Kidney tubule cell (primary cell): ENCODE measurements at regions not wholly inside any gene's neighbourhood (a gene's known extent, or its start where the extent isn't known, plus 50 kb on each side); places are given as distances from the start of the nearest gene placed in this dataset.

Experiments used
- DNase-seq: peaks from one replicate; pipeline ENCODE4 v3.0.0-alpha.2; 2018; ENCODE audit warnings: low spot score

DNA sequence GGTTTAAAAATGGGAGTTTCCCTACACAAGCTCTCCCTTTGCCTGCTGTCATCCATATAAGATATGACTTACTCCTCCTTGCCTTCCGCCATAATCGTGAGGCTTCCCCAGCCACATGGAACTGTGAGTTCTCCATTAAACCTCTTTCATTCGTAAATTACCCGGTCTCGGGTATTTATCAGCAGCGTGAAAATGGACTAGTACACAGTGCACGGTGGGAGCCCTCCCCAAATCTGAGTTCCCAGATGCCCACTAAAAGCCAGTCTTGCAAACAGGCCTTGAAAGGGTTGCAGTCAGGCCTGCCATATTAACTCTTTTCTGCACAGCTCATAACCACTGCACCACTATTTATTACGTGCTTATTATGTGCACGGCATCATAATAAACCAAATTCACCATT is 400.9 kb downstream of the PRDM2 start:
- DNase-seq = no peak

DNA sequence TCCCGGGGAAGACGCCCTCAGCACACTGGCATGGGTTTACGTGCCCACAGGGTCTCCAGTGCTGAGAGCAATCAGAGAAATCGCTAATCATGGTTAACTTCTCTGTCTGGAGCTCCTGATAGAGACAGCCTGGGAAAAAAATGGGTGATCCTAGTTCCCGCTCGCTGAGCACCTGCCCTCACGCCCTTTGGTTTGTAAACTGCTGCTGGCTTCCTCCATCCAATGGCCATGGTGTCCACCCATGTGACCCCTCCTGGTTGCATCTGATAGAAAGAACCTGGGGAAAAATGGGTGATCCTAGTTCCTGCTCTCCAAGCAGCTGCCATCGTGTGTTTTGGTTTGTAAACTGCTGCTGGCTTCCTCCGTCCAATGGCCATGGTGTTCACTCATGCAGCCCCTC is 402.2 kb downstream of the PRDM2 start:
- DNase-seq = no peak

DNA sequence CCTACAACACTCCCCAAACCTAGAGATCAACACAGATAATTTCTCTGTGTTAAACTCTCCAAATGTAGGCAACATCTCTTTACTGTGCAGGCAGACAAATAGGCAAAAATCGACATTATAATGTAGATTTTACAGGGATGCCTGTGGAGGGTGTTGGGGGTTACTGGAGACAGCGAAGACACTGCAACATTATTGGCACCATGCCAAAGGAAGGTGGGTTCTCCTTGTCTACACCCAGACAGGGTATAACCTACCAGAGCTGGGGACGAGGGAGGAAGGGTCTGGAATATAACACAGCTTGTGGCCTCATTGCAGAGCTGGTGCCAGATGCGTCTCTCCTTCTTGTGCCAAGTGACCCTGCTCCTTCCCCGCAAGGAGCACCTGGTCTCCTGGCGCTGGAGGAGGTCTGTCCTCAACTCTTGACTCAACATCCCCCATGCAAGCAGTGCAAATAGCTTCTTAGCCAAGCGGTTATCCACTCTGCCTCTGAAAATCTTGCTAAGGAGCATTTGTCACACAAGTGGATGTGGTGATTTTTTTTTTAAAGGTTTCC is 404.0 kb downstream of the PRDM2 start:
- no peak for DNase-seq

DNA sequence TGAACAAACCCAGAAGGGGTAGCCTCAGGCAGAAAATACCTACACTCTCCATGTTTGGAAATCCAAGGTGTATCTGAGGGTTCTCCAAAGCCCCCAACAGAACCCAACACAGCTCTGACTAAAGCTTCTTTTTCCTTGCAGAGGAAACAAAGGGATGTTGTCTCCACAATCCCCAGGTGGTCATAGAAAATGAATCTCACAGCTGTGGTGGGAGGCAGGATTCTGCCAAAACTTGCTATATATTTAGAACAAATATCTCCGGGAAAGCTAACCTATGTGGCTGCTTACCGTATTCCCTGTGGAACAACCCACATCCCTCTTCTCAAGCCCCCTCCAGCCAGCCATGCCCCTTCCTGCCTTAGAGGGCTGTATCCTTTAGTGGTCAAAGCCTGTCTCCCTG is 406.1 kb downstream of the PRDM2 start:
- no peak for DNase-seq

DNA sequence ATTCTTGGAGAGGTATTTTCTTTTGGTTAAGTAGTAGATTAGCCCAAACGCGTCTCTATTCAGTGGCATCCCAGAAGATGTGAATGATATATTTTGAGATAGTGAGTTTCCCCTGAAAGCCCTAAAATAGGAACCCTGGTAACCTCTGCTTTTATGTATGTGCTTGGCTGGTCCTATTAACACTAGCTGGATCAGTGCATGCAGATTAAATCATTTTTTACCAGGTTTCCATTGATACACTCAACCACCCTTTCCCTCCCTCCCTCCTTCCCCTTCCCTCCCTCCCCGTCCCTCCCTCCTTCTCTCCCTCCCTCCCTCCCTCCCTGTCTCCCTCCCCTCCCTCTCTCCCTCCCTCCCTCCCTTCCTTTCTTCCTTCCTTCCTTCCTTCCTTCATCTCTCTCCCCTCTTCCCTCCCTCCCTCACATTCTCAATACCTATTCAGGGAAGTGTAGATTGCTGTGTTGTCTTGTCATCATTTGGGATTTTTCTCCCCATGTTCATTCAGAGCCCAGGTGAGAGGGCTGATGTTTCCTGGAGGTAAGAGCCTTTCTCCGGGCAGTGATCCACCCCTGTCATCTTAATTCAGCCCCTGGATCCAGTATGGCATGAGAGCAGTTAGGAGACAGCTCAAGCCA is 406.8 kb downstream of the PRDM2 start:
- DNase-seq = no peak

DNA sequence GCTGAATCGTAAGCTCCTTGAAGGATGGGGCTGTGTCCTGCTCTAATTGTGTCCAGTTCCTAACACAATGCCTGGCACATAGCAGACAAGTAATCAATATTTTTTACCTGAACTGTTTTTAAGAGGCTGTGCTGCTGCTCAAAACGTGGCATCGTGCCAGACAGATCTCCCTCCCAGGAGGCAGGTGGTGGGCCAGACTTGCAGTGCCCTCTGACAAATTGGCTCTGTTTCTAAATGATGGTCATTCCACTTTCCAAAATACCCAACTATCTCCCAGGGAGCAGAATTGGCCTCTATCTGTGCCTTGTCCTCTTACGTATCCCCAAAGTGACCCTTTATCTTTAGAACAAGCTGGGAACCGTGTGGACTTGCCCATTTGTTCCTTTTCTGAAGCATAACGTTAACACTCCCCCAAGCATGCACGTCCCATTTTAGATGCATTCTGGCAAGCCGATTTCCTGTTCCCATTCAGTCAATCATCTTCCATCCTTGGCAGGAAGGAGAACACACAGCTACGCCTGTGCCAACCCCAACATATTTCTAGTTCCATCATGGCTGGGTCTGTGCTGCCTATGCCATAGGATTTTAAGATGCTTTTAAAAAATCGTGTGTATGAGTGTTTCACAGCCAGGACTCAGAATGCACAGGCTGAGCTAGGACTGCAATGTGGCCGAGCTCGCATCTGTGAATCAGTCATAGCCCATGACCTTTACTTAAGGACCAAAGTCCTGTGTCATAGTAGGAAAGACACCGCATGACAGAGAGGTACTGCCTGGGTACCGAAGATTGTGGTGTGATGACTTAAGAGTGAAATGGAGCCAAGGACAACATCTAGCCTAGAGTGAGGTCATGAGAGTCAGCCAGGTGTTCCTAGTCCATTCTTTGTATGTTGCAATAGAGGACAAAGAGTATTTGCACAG is 408.6 kb downstream of the PRDM2 start:
- DNase-seq = peak; percentile 38

DNA sequence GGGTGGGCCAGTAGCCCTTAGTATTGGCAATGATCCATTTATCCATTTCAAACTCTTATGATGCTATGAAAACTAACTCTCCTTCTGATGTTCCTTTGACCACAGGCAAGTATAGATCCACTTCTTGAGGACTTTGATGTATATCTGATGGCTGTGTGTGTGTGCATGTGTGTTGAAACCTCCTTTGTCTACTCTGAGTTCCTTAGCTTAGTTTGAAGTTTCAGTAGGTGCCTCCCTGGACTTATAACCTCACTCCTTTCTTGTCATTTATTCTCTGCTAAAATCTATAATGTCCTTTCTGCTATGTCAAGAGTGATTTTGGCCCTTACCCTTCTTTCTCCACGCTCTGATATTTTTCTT is 409.3 kb downstream of the PRDM2 start:
- DNase-seq = no peak

DNA sequence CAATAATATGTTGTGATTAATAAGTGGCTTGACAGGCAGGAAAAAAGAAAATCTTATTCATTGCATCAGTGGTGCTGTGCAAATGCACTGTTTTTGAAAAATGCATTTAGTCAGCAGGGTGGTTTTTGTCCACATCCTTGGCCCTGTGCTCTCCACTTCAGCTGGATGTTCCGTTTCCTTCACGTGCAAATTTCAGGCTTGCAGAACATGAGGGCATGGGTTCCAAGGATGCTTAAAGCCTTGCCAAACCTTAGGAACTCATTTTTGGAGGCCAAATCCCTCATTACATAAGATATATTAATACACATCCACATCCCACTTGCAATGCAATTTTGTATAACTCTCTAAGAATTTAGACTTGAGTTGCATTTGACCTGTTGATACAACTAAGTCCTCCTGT is 410.1 kb downstream of the PRDM2 start:
- DNase-seq = no peak

DNA sequence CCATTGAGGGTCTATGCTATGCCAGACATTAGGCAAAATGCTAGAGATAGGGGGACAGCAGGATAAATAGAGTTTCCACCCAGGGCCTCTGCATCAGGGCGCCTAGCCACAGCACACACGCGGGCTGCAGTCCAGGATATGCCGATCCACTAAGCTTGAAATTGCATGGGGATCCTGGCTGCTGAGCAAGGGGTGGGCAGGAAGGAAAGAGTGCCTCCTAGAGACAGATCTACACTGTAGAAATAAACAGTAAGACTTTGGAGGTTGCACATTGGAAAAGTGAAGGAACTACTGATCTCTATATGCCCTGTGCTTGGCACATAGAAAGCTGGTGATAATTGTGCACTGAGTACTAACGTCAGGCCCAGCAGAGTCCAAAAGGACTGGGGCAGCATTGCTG is 411.1 kb downstream of the PRDM2 start:
- DNase-seq = no peak

DNA sequence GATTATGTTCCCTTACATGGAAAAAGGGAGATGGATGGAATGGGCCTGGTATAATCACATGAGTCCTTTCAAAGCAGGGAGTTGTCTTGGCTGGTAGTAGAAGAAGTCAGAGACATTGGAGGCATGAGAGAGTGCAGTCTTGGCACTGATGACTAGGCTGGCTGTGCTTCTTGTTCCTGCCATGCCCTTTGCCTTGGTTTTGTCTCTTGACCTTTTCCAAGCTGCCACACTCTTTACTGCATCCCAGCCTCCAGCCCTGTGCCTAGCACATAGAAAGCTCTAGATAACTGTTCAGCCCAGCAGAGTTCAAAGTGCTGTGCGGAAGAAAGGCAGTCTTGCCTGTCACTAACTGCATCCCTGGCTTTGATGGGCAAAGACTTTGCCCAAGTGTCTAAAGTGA is 412.6 kb downstream of the PRDM2 start:
- no peak for DNase-seq

DNA sequence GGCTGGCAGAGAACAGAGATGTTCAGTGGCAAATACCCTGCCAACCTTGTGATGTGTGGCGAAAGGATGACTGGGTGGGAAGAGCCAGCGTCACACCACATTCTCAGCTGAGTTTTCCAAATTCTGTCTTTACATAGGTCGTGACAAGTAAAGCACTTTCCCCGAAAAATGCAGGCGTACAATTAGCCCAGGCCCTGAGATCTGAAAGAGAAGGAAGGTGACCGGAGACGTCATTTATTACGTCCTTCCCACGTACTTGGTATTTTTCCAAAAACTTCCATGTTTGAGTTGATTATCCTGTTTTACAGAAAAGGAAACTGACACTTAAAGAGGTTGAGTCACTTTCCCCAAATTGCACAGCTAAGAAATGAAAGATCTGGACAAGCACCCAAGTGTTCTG is 413.3 kb downstream of the PRDM2 start:
- no peak for DNase-seq

DNA sequence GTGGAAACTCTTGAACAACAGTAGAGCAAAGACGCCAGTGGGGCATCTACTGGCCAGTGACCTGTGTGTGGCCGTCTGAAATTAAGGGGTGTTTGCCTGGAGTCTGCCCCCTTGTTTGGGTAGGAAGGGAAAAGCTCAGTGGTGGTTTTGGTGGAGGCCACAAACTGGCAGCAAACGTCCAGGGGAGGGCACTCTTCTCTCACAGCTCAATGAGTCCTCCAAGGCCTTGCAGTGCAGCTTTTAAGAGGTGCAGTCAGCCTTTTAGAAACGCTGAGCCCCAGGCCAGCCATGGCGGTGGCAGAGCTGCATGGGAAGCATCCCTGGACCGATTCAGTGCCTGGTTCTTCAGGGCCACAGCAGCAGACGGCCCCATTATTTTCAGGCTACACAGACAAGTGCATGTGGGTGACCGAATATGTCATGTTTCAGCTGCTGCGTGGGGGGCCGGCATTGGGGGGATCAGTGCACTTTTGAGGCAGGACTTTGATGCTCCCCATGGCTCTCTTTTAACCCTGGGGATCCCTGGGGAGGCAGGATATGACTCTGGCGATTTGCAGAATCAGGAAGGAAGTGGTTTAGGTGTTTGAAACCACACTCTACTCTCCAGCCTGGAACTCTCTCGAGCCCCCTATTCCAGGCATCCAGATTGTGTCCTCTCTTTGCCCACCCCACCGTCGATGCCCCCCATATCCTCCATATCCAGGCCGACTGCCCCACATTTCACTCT is 414.0 kb downstream of the PRDM2 start:
- DNase-seq = peak; percentile 66

DNA sequence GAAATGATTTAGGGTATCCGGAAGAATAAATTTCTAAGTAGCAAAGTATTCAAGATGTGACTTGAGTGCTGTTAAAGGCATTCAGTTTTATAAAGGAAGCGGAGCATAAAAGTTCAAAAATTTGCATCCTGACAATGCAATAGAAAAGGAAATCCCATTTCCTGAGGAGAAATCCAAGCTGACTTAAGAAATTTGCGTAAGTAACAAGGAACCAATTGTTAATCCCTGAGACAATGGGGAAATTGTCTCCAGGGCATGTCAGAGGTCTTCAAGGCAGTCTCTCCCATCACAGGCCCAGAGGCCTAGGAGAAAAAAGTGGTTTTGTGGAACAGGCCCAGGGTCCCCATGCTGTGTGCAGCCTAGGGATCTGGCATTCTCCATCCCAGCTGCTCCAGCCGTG is 416.0 kb downstream of the PRDM2 start:
- DNase-seq = no peak

DNA sequence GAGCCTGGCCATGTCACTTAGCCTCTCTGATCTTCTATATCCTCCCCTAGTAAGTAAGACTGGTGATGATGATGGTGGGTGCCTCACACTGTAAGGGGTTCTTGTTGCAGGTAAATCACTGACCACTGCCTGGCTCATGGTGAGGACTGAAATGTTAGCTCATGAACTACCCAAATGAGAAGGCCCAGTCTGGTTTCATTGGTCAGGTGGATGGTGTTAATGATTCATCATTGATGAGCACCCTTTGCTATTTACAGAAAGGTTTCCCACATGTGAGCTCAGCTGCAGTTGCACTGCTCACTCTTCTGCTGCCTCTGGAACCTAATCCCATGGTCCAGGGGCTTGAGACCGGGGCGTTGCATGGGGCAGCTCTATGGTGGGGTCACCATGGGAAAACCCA is 417.7 kb downstream of the PRDM2 start:
- DNase-seq = peak; percentile 74

DNA sequence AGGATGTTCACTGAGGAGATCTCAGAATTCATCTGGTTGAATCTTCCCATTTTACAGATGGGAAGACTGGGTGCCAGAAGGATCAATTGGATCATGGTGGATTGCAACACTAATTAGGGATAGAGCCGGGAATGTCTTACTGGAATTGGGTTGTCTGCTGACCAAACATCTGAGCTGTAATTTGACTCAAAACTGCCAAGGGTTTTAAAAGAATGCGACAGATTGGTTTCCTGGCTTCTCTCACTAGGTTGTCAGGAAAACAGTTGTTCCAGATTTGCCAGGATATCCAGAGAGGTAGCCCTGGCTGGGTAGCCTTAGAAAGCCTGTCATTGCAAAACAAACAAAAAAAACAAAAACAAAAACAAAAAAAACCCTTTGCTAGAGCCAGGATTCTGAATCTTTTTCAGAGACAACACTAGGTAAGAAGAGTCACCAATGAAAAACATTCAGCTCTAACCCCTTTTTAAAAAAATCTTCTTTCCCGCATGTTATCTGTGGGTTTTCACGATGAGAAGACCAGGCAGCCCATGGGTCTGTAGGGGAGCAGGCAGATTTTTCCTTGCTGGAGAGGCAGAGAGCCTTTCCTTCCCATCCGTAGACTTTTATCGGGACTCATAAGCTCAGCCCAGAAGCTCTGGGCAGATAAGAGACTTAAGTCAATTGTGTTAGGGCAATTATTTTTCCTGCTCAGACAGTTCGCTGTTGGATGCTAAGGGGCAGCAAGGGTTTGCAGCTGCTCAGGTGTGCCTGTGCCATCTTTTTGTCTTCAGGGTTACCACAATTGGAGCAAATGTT is 418.9 kb downstream of the PRDM2 start:
- DNase-seq = no peak

DNA sequence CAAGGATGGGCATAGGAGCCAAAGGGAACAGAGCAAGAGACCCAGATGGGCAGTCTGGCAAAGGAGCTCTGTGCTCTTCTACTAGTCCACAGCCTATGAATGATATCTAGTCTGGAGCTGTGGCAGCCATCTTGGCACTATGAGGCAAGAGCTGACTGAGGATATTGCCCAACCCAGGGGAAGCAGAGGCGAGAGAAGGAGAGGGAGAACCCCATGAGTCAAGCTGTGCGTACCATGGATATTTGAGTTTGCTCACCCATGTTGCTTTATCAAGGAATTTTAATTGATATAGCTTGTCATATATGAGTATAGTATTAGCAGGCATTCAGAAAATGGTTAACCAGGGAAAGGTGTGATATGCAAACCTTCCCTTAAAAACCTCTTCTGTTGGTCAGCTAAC is 420.9 kb downstream of the PRDM2 start:
- DNase-seq = no peak

DNA sequence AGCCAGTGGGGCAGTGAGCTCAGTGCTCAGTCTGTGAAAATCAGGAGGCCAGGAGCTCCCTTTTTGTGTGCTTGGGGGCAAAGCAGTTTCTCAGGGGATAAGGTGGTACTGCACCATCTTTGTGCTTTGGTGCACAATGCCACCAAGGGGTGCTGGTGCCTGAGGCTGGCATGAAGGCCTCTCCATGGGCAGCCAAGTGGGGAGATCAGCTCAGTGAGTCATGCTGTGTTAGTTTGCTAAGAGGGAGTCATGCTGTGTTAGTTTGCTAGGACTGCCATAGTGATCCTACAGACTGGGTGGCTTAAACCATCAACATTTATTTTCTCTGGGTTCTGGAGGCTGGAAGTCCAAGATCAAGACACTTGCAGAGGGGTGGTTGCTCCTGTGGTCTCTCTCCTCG is 428.1 kb downstream of the PRDM2 start:
- peak; percentile 79 for DNase-seq

DNA sequence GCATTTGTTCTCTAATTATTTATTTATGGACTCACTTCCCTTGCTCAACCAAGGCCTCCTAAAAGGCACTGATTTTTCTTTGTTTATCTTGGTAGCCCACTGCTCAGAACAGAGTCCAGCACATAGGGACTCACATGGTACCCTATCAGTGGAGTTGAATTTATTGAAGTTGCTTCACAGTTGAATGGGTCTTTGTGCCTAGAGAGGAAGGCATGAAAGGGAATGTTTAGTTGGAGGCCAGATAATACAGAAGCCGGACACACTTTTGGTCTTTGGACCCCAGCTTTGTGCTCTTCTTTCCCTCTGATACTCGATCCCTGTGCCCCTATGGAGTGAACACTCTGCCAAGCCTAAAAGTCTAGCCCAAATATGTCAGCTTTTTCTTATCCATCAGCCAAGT is 429.0 kb downstream of the PRDM2 start:
- no peak for DNase-seq

DNA sequence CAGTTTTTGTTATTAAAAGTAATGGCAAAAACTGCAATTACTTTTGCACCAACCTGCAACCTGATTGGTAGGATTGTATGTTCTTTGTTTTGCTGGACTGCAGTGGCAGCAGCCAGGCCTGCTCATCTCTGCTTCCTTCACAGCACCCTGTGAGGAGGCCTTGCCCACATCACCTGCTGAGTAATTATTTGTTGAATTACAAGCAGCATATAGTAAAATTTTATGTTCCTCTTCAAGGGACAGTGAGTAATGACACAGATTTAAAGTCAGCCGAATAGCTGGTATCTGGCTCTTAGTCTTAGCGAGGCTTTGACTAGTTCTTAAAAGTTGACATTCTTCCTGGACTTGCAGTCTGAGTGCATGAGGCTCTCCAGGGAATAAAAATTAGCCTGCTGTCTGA is 435.1 kb downstream of the PRDM2 start:
- peak; percentile 7 for DNase-seq

DNA sequence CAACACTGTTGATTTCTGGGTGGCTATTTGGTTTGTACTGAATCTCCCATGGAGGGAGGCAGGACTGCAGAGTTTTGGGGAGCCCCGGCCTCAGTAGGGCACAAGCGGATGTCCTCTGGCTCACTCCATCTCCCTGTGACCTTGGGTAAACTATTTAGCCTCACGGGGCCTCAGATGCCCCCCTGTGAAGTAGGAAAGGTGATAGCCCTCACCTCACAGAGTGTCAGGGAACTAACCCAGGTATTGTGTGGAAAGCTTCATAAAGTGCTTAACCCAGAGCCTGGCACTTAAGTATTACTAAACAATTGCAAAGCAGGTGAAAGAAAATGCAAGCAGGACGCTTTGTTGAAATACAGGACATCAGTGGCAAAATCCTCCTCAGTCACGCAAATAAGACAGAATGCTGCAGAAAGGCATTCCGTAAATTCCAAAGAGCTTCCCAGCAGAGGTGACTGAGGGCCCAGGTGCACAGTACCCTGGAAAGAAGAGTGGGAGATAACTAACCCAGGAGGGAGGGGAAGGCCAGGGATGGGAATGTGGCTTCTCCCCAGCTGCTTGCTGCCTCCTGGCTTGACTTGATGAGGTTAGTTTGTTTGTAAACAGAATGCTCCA is 436.3 kb downstream of the PRDM2 start:
- no peak for DNase-seq

DNA sequence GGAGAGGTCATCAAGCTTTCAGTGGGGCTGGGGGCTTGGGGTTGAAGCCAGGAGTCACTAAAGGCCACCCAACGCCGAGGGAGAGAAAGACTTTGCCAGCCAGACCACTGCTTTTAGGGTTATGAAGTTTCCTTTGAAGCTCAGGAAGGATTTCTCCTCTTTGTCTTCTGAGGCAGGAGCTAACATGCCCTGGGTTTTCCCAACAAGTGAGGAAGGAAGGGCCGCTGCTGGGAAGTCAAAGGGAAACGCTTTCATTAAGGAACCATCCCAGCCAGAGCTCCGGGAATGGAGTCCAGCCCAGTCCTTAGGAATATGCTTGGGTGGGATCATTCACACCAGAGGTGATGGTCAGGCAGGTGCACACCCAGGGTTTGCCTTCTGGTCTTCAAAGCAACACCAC is 436.9 kb downstream of the PRDM2 start:
- no peak for DNase-seq
